Hepatocyte (in vitro differentiated cells): ENCODE measurements at regions not wholly inside any gene's neighbourhood (a gene's known extent, or its start where the extent isn't known, plus 50 kb on each side); places are given as distances from the start of the nearest gene placed in this dataset.

Source experiments
- DNase-seq: peaks from one replicate; pipeline ENCODE4 v3.0.0-alpha.2; 2016; ENCODE audit warnings: low spot score
- H2AFZ ChIP-seq: fragments of 200-600 bp; sonication (generic); 2 replicates; pipeline ENCODE4 v1.6.0; 2016; ENCODE audit warnings: antibody characterized with exemption, mild to moderate bottlenecking
- H3K27ac ChIP-seq: fragments of 200-600 bp; sonication (generic); 2 replicates; pipeline ENCODE4 v1.5.1; 2016; ENCODE audit warnings: mild to moderate bottlenecking
- H3K27me3 ChIP-seq: fragments of 200-600 bp; sonication (generic); 2 replicates; pipeline ENCODE4 v1.6.1; 2016
- H3K36me3 ChIP-seq: fragments of 200-600 bp; sonication (generic); replicated peaks from 2 replicates; pipeline ENCODE4 v1.5.1; 2016; ENCODE audit warnings: low read depth; ENCODE audit not compliant: insufficient read depth
- H3K4me1 ChIP-seq: fragments of 200-600 bp; sonication (generic); 2 replicates; pipeline ENCODE4 v1.5.1; 2016; ENCODE audit warnings: mild to moderate bottlenecking, moderate library complexity; ENCODE audit not compliant: insufficient read depth
- H3K4me2 ChIP-seq: fragments of 200-600 bp; sonication (generic); 2 replicates; pipeline ENCODE4 v1.6.0; 2016
- H3K4me3 ChIP-seq: fragments of 200-600 bp; sonication (generic); 2 replicates; pipeline ENCODE4 v1.5.1; 2016; ENCODE audit warnings: mild to moderate bottlenecking
- H3K79me2 ChIP-seq: fragments of 200-600 bp; sonication (generic); 2 replicates; pipeline ENCODE4 v1.6.0; 2017; ENCODE audit warnings: mild to moderate bottlenecking
- H3K9me2 ChIP-seq: fragments of 200-600 bp; sonication (generic); replicated peaks from 2 replicates; pipeline ENCODE4 v1.6.0; 2017; ENCODE audit warnings: mild to moderate bottlenecking; ENCODE audit not compliant: insufficient read depth
- H3K9me3 ChIP-seq: fragments of 200-600 bp; sonication (generic); 2 replicates; pipeline ENCODE4 v1.5.1; 2016; ENCODE audit warnings: low read depth, mild to moderate bottlenecking
- H4K20me1 ChIP-seq: fragments of 200-600 bp; sonication (generic); 2 replicates; pipeline ENCODE4 v1.6.0; 2016; ENCODE audit warnings: mild to moderate bottlenecking; ENCODE audit not compliant: insufficient read depth, poor library complexity, severe bottlenecking
- CTCF ChIP-seq: fragments of 200-600 bp; sonication (generic); IDR thresholded peaks from 2 replicates; pipeline ENCODE4 v1.5.1; 2016; ENCODE audit warnings: antibody characterized with exemption, mild to moderate bottlenecking; ENCODE audit not compliant: poor library complexity
- EZH2 ChIP-seq: fragments of 200-600 bp; sonication (generic); IDR thresholded peaks from 2 replicates; pipeline ENCODE4 v1.6.1; 2016; ENCODE audit warnings: antibody characterized with exemption, mild to moderate bottlenecking, borderline replicate concordance
- EZH2phosphoT487 ChIP-seq: fragments of 200-600 bp; sonication (generic); IDR thresholded peaks from one replicate; pipeline ENCODE4 v1.6.1; 2018; ENCODE audit warnings: antibody characterized with exemption, mild to moderate bottlenecking, low read depth, moderate library complexity; ENCODE audit not compliant: unreplicated experiment, severe bottlenecking
- WGBS: methylation state at CpG from one replicate; pipeline ENCODE4 v1.1.6; 2016; ENCODE audit warnings: low lambda C conversion rate; ENCODE audit errors: missing lambda C conversion rate; 5-methylcytosine and 5-hydroxymethylcytosine counted together

GRCh38 chr16:54594601-54595391 lies 308.2 kb upstream of the IRX3 start:
- no peaks in the 10 kb centered on the region for H3K9me2 ChIP-seq
- H3K36me3 ChIP-seq, result no peaks in the 10 kb centered on the region
- peak overlapping the region; percentile 64 for H3K4me2 ChIP-seq
- no peaks in the 10 kb centered on the region for H3K4me1 ChIP-seq
- H3K27ac ChIP-seq, result no peak overlapping the region
- no peak overlapping the region for H2AFZ ChIP-seq
- H3K9me3 ChIP-seq, result no peaks in the 10 kb centered on the region
- no peaks in the 10 kb centered on the region for H3K79me2 ChIP-seq
- H4K20me1 ChIP-seq, result no peaks in the 10 kb centered on the region
- TF ChIP-seq EZH2 (no peak), EZH2phosphoT487 (no peak), CTCF (no peak)
- WGBS, result 22% methylated on average over 25 of the region's 26 CpGs
- H3K4me3 ChIP-seq, result no peak overlapping the region
- peaks cover 10% of the 10 kb centered on the region for H3K27me3 ChIP-seq
- no peak for DNase-seq

GRCh38 chr16:54591816-54592246 lies 305.2 kb upstream of the IRX3 start:
- Histone ChIP-seq H3K36me3 (no peaks in the 10 kb centered on the region), H3K4me1 (no peaks in the 10 kb centered on the region), H3K27me3 (peaks cover 10% of the 10 kb centered on the region), H3K9me3 (no peaks in the 10 kb centered on the region), H3K4me3 (no peak overlapping the region), H3K27ac (no peak overlapping the region), H3K9me2 (no peaks in the 10 kb centered on the region), H4K20me1 (no peaks in the 10 kb centered on the region), H3K4me2 (no peak overlapping the region), H2AFZ (no peak overlapping the region), H3K79me2 (no peaks in the 10 kb centered on the region)
- 35% methylated on average over 7 of the region's 7 CpGs for WGBS
- DNase-seq, result no peak
- TF ChIP-seq EZH2phosphoT487 (no peak), EZH2 (no peak), CTCF (no peak)

- Histone ChIP-seq H2AFZ (no peak overlapping the region), H3K4me3 (no peak overlapping the region), H3K27me3 (peaks cover 10% of the 10 kb centered on the region), H3K4me1 (no peaks in the 10 kb centered on the region), H4K20me1 (no peaks in the 10 kb centered on the region), H3K27ac (no peak overlapping the region), H3K4me2 (no peak overlapping the region), H3K9me3 (no peaks in the 10 kb centered on the region), H3K9me2 (no peaks in the 10 kb centered on the region), H3K36me3 (no peaks in the 10 kb centered on the region), H3K79me2 (no peaks in the 10 kb centered on the region)
- TF ChIP-seq CTCF, result no peak
- no peak for TF ChIP-seq EZH2phosphoT487
- TF ChIP-seq EZH2, result no peak
- 61% methylated on average over 4 of the region's 4 CpGs for WGBS
- DNase-seq, result no peak
Observed at GRCh38 chr16:54590836-54591235, 304.2 kb upstream of the IRX3 start.
